A549 (cell line): ENCODE measurements at regions not wholly inside any gene's neighbourhood (a gene's known extent, or its start where the extent isn't known, plus 50 kb on each side); places are given as distances from the start of the nearest gene placed in this dataset.

Source experiments
- ATAC-seq, 2 experiments: fragments of 200-7000 bp in 1 of 2; fragments of >200 bp in 1 of 2; cut with Nextera tagmentation in 1 of 2; cut with Tn5 transposase in 1 of 2; 3 replicates each; pipeline versions ENCODE4 v1.8.0 to v1.9.1; 2018 to 2020; ENCODE audit warnings: mild to moderate bottlenecking in 1 of 2, moderate library complexity in 1 of 2
- CTCF ChIA-PET: fragments of 300-600 bp; sonication (Branson Sonifier 250); formaldehyde crosslinking; extraction: SDS; loops from one replicate; lab custom pipeline; 2021; ENCODE audit warnings: antibody characterized with exemption, inconsistent platforms; lab: Yijun Ruan, JAX
- POLR2A ChIA-PET: fragments of 350-600 bp; formaldehyde crosslinking; extraction: SDS; loops from one replicate; lab custom pipeline; 2021; ENCODE audit warnings: antibody characterized with exemption, inconsistent platforms; lab: Yijun Ruan, JAX
- DNase-seq, 2 experiments: peaks; one replicate each; pipeline versions ENCODE4 v3.0.0 to v3.0.0-alpha.2; 2011 to 2016; ENCODE audit warnings: low read depth in 1 of 2, low spot score in 1 of 2
- FAIRE-seq: peaks from 2 replicates; lab custom pipeline; 2011; peaks lifted over from hg19 to GRCh38; lab: Jason Lieb, UNC
- H3K27ac ChIP-seq, 2 experiments: fragments of >200 bp; sonication (Bioruptor Twin); formaldehyde crosslinking; 3 replicates each; pipeline ENCODE4 v1.5.1; 2016 to 2017
- H3K4me1 ChIP-seq: fragments of >200 bp; sonication (Bioruptor Twin); formaldehyde crosslinking; 3 replicates; pipeline ENCODE4 v1.6.1; 2016
- H3K4me2 ChIP-seq: fragments of >200 bp; sonication (Bioruptor Twin); formaldehyde crosslinking; 3 replicates; pipeline ENCODE4 v1.6.1; 2016
- H3K4me3 ChIP-seq: fragments of >200 bp; sonication (Bioruptor Twin); formaldehyde crosslinking; 3 replicates; pipeline ENCODE4 v1.5.1; 2016
- H3K9me3 ChIP-seq: fragments of >200 bp; sonication (Bioruptor Twin); formaldehyde crosslinking; 3 replicates; pipeline ENCODE4 v1.6.1; 2016
- CBX8 ChIP-seq: fragments of 200-600 bp; sonication (generic); IDR thresholded peaks from 2 replicates; pipeline ENCODE4 v1.6.1; 2016
- CEBPB ChIP-seq, 2 experiments: fragments of >200 bp in 1 of 2; sonication (Bioruptor Twin) in 1 of 2; formaldehyde crosslinking in 1 of 2; IDR thresholded peaks; 2 replicates each; pipeline ENCODE4 v1.6.1; 2012 to 2016
- CHD2 ChIP-seq: fragments of 150-350 bp; IDR thresholded peaks from 2 replicates; pipeline ENCODE4 v1.6.1; 2014; ENCODE audit warnings: low read length; ENCODE audit not compliant: partially characterized antibody
- EHF ChIP-seq: fragments of 250-450 bp; sonication (Bioruptor Pico); IDR thresholded peaks from 2 replicates; pipeline ENCODE4 v1.5.0; 2020; ENCODE audit warnings: mild to moderate bottlenecking
- EP300 ChIP-seq, 2 experiments: fragments of >200 bp; sonication (Bioruptor Twin); formaldehyde crosslinking; IDR thresholded peaks; 2 replicates in 1 of 2; 3 replicates in 1 of 2; pipeline ENCODE4 v1.6.1; 2016 to 2017
- ESRRA ChIP-seq: fragments of 150-350 bp; IDR thresholded peaks from 2 replicates; pipeline ENCODE4 v1.6.1; 2014; ENCODE audit warnings: mild to moderate bottlenecking, low read length, borderline replicate concordance
- FOSB ChIP-seq: fragments of 250-450 bp; sonication (Bioruptor Pico); IDR thresholded peaks from 2 replicates; pipeline ENCODE4 v1.5.0; 2020; ENCODE audit warnings: mild to moderate bottlenecking, moderate library complexity
- FOSL2 ChIP-seq, 2 experiments: fragments of 450-650 bp in 1 of 2; fragments of >200 bp in 1 of 2; sonication (Bioruptor Twin) in 1 of 2; formaldehyde crosslinking; IDR thresholded peaks; 2 replicates each; pipeline versions ENCODE4 v1.5.0 to v1.6.1; 2016 to 2020; ENCODE audit warnings: mild to moderate bottlenecking in 1 of 2, moderate library complexity in 1 of 2
- GATA3 ChIP-seq: IDR thresholded peaks from 2 replicates; pipeline ENCODE4 v1.6.1; 2012; ENCODE audit warnings: borderline replicate concordance
- HEYL ChIP-seq: fragments of 250-450 bp; sonication (Bioruptor Pico); IDR thresholded peaks from 2 replicates; pipeline ENCODE4 v1.8.0; 2021; ENCODE audit warnings: mild to moderate bottlenecking, moderate library complexity
- HMGXB4 ChIP-seq: fragments of 250-450 bp; sonication (Bioruptor Pico); IDR thresholded peaks from 2 replicates; pipeline ENCODE4 v1.5.0; 2021; ENCODE audit warnings: mild to moderate bottlenecking, moderate library complexity, borderline replicate concordance
- HOXA7 ChIP-seq: fragments of 250-450 bp; sonication (Bioruptor Pico); IDR thresholded peaks from 2 replicates; pipeline ENCODE4 v1.5.0; 2020; ENCODE audit warnings: mild to moderate bottlenecking, moderate library complexity
- JUN ChIP-seq, 2 experiments: fragments of >200 bp; sonication (Bioruptor Twin); formaldehyde crosslinking; IDR thresholded peaks; 2 replicates in 1 of 2; 3 replicates in 1 of 2; pipeline ENCODE4 v1.6.1; 2016 to 2017
- JUNB ChIP-seq: fragments of >200 bp; sonication (Bioruptor Twin); formaldehyde crosslinking; IDR thresholded peaks from 2 replicates; pipeline ENCODE4 v1.6.1; 2016
- KDM5A ChIP-seq: fragments of 200-600 bp; sonication (generic); IDR thresholded peaks from 2 replicates; pipeline ENCODE4 v1.6.1; 2016; ENCODE audit warnings: antibody characterized with exemption, mild to moderate bottlenecking
- MAFK ChIP-seq: fragments of 450-650 bp; IDR thresholded peaks from 2 replicates; pipeline ENCODE4 v1.6.1; 2014; ENCODE audit not compliant: partially characterized antibody
- MAX ChIP-seq: IDR thresholded peaks from 2 replicates; pipeline ENCODE4 v1.6.1; 2012
- NR3C1 ChIP-seq: fragments of >200 bp; sonication (Bioruptor Twin); formaldehyde crosslinking; IDR thresholded peaks from 3 replicates; pipeline ENCODE4 v1.6.1; 2017
- PHF8 ChIP-seq: fragments of 200-600 bp; sonication (generic); IDR thresholded peaks from 2 replicates; pipeline ENCODE4 v1.6.1; 2016; ENCODE audit warnings: low read depth, mild to moderate bottlenecking, antibody characterized with exemption, moderate library complexity, borderline replicate concordance
- POLR2A ChIP-seq: IDR thresholded peaks from 2 replicates; pipeline ENCODE4 v1.6.1; 2012; ENCODE audit warnings: mild to moderate bottlenecking, low read length
- RAD21 ChIP-seq, 2 experiments: fragments of >200 bp in 1 of 2; sonication (Bioruptor Twin) in 1 of 2; formaldehyde crosslinking in 1 of 2; IDR thresholded peaks in 1 of 2; conservative IDR thresholded peaks in 1 of 2; 2 replicates in 1 of 2; 3 replicates in 1 of 2; pipeline ENCODE4 v1.6.1; 2012 to 2018; ENCODE audit warnings: inconsistent platforms in 1 of 2
- RARB ChIP-seq: fragments of 250-450 bp; sonication (Bioruptor Pico); IDR thresholded peaks from 2 replicates; pipeline ENCODE4 v1.8.0; 2021; ENCODE audit warnings: mild to moderate bottlenecking, moderate library complexity
- RCOR1 ChIP-seq: fragments of 150-350 bp; IDR thresholded peaks from 2 replicates; pipeline ENCODE4 v1.6.1; 2014; ENCODE audit warnings: antibody characterized with exemption, low read length, low read depth
- RNF2 ChIP-seq: fragments of 200-600 bp; sonication (generic); IDR thresholded peaks from 2 replicates; pipeline ENCODE4 v1.6.1; 2016; ENCODE audit warnings: low read depth, mild to moderate bottlenecking, antibody characterized with exemption, moderate library complexity, borderline replicate concordance
- TP53 ChIP-seq: fragments of 250-450 bp; sonication (Bioruptor Pico); IDR thresholded peaks from 2 replicates; pipeline ENCODE4 v1.5.0; 2021; ENCODE audit warnings: mild to moderate bottlenecking, moderate library complexity
- ZC3H11A ChIP-seq: fragments of 450-650 bp; IDR thresholded peaks from 2 replicates; pipeline ENCODE4 v1.6.1; 2014; ENCODE audit warnings: antibody characterized with exemption, mild to moderate bottlenecking
- ZFP36 ChIP-seq: fragments of 450-650 bp; IDR thresholded peaks from 2 replicates; pipeline ENCODE4 v1.6.1; 2014; ENCODE audit warnings: borderline replicate concordance; ENCODE audit not compliant: partially characterized antibody
- ZSCAN20 ChIP-seq: fragments of 250-450 bp; sonication (Bioruptor Pico); IDR thresholded peaks from 2 replicates; pipeline ENCODE4 v1.8.0; 2022; ENCODE audit warnings: mild to moderate bottlenecking, moderate library complexity
- WGBS: methylation state at CpG from one replicate; pipeline ENCODE4 v1.1.6; 2017; ENCODE audit errors: missing lambda C conversion rate; 5-methylcytosine and 5-hydroxymethylcytosine counted together

- no peak for ATAC-seq
- WGBS, result 73% methylated on average over 4 of the region's 4 CpGs
- Histone ChIP-seq H3K4me2 (no peak overlapping the region), H3K4me3 (no peak overlapping the region), H3K4me1 (no peaks in the 10 kb centered on the region; the same call in 2 of the 3 replicates), H3K9me3 (no peaks in the 10 kb centered on the region), H3K27ac (no peak overlapping the region)
- TF ChIP-seq RCOR1 (no peak), NR3C1 (no peak), TP53 (no peak), ZC3H11A (no peak), FOSB (CRISPR knock-in tag) (no peak), CBX8 (no peak), GATA3 (no peak), ZSCAN20 (CRISPR knock-in tag) (no peak), ESRRA (no peak), EHF (no peak), JUNB (no peak), HOXA7 (CRISPR knock-in tag) (no peak), HMGXB4 (CRISPR knock-in tag) (no peak), MAX (no peak), EP300 (IDR thresholded peaks at IDR 0.05) (no peak), RAD21 (conservative IDR thresholded peaks at IDR 0.05 in 1 of 2, IDR thresholded peaks at IDR 0.05 in 1 of 2) (no peak), POLR2A (no peak), RNF2 (no peak), MAFK (no peak)
- ChIA-PET CTCF (no interaction called here), POLR2A (no interaction called here)
- no peak for DNase-seq
- FAIRE-seq, result no peak
Observed at GRCh38 chr12:27870939-27871338, 90.9 kb upstream of the MANSC4 start.

GRCh38 chr12:27869567-27869966 lies 89.5 kb upstream of the MANSC4 start:
- POLR2A ChIA-PET, result no interaction called here
- no peaks in the 10 kb centered on the region; the same call in 2 of the 3 replicates for H3K4me1 ChIP-seq
- H3K27ac ChIP-seq, result no peak overlapping the region
- FAIRE-seq, result no peak
- ATAC-seq, result no peak
- 74% methylated on average over 12 of the region's 12 CpGs for WGBS
- H3K4me3 ChIP-seq, result no peak overlapping the region
- H3K4me2 ChIP-seq, result no peak overlapping the region
- CTCF ChIA-PET, result no interaction called here
- DNase-seq, result no peak
- TF ChIP-seq PHF8 (no peak), RARB (no peak), MAFK (no peak), HEYL (CRISPR knock-in tag) (no peak), NR3C1 (no peak), EP300 (IDR thresholded peaks at IDR 0.05) (no peak), FOSL2 (IDR thresholded peaks at IDR 0.05) (no peak), FOSL2 (CRISPR knock-in tag; IDR thresholded peaks at IDR 0.05) (no peak), RAD21 (conservative IDR thresholded peaks at IDR 0.05 in 1 of 2, IDR thresholded peaks at IDR 0.05 in 1 of 2) (no peak), JUN (IDR thresholded peaks at IDR 0.05) (no peak), KDM5A (no peak), CEBPB (IDR thresholded peaks at IDR 0.05) (no peak), ZFP36 (no peak), HMGXB4 (CRISPR knock-in tag) (no peak), CHD2 (no peak)
- no peaks in the 10 kb centered on the region for H3K9me3 ChIP-seq
